GM19025 (cell line): ENCODE measurements at regions not wholly inside any gene's neighbourhood (a gene's known extent, or its start where the extent isn't known, plus 50 kb on each side); places are given as distances from the start of the nearest gene placed in this dataset.
A peak's percentile ranks its signal among the peaks of the same experiment; 100 is the strongest.

Experiments used
- ATAC-seq: cut with Tn5 transposase; IDR thresholded peaks from one replicate; pipeline ENCODE4 v1.9.1; 2021; ENCODE audit warnings: mild to moderate bottlenecking, low read depth, moderate library complexity; ENCODE audit not compliant: unreplicated experiment

- ATAC-seq = no peak
Measured at GRCh38 chr2:145593991-145594614, 1074.2 kb upstream of the ZEB2 start.

- ATAC-seq = peak; percentile 49
Measured at GRCh38 chr2:145593280-145593679, 1073.4 kb upstream of the ZEB2 start.

- no peak for ATAC-seq
Measured at GRCh38 chr2:145592361-145592760, 1072.4 kb upstream of the ZEB2 start.

GRCh38 chr2:145591109-145591809 lies 1071.3 kb upstream of the ZEB2 start:
- ATAC-seq = no peak

GRCh38 chr2:145587922-145588321 lies 1068.0 kb upstream of the ZEB2 start:
- ATAC-seq = no peak

- ATAC-seq = no peak
Measured at GRCh38 chr2:145584353-145584752, 1064.4 kb upstream of the ZEB2 start.

- ATAC-seq = no peak
Measured at GRCh38 chr2:145573608-145574007, 1053.7 kb upstream of the ZEB2 start.

- ATAC-seq = no peak
Measured at GRCh38 chr2:145572238-145572637, 1052.3 kb upstream of the ZEB2 start.

- ATAC-seq = no peak
Measured at GRCh38 chr2:145569108-145569507, 1049.2 kb upstream of the ZEB2 start.

- no peak for ATAC-seq
Measured at GRCh38 chr2:145563741-145564615, 1044.1 kb upstream of the ZEB2 start.

- no peak for ATAC-seq
Measured at GRCh38 chr2:145561152-145561551, 1041.2 kb upstream of the ZEB2 start.

- no peak for ATAC-seq
Measured at GRCh38 chr2:145558617-145559350, 1038.9 kb upstream of the ZEB2 start.

GRCh38 chr2:145555360-145555759 lies 1035.4 kb upstream of the ZEB2 start:
- no peak for ATAC-seq

GRCh38 chr2:145551686-145552085 lies 1031.8 kb upstream of the ZEB2 start:
- no peak for ATAC-seq

- ATAC-seq = no peak
Measured at GRCh38 chr2:145548479-145548878, 1028.6 kb upstream of the ZEB2 start.

GRCh38 chr2:145547620-145548019 lies 1027.7 kb upstream of the ZEB2 start:
- no peak for ATAC-seq

- no peak for ATAC-seq
Measured at GRCh38 chr2:145546091-145546490, 1026.2 kb upstream of the ZEB2 start.

- no peak for ATAC-seq
Measured at GRCh38 chr2:145543856-145544255, 1023.9 kb upstream of the ZEB2 start.

- ATAC-seq = no peak
Measured at GRCh38 chr2:145543155-145543554, 1023.2 kb upstream of the ZEB2 start.

GRCh38 chr2:145541028-145541427 lies 1021.1 kb upstream of the ZEB2 start:
- ATAC-seq = no peak
